Uterus (tissue), 2 donors: ENCODE measurements at regions not wholly inside any gene's neighbourhood (a gene's known extent, or its start where the extent isn't known, plus 50 kb on each side); places are given as distances from the start of the nearest gene placed in this dataset.

Experiments
- CTCF ChIP-seq, 4 experiments: fragments of 200-600 bp in 2 of 4; fragments of 450-650 bp in 2 of 4; sonication (generic) in 2 of 4; IDR thresholded peaks; one replicate each; pipeline ENCODE4 v1.5.1; 2016 to 2019; ENCODE audit warnings: antibody characterized with exemption in 4 of 4, mild to moderate bottlenecking in 2 of 4, moderate library complexity in 1 of 4
- POLR2A ChIP-seq, 2 donors: fragments of 450-650 bp; IDR thresholded peaks; one replicate each; pipeline ENCODE4 v1.6.1; 2016; ENCODE audit warnings: antibody characterized with exemption in 2 of 2, mild to moderate bottlenecking in 1 of 2, moderate library complexity in 1 of 2

GRCh38 chr1:208943291-208943690, 640.2 kb upstream of the CAMK1G start:
- TF ChIP-seq CTCF (IDR thresholded peaks at IDR 0.05) (no peak), POLR2A (IDR thresholded peaks at IDR 0.05) (no peak)
